Cardiac muscle cell (in vitro differentiated cells and primary cell): ENCODE measurements at regions not wholly inside any gene's neighbourhood (a gene's known extent, or its start where the extent isn't known, plus 50 kb on each side); places are given as distances from the start of the nearest gene placed in this dataset.
A peak's percentile ranks its signal among the peaks of the same experiment; 100 is the strongest.

Experiments used
- DNase-seq, 2 donors: peaks; one replicate each; pipeline versions ENCODE4 v3.0.0 to v3.0.0-alpha.2; 2010 to 2017; ENCODE audit warnings: low read depth in 1 of 2, low spot score in 1 of 2
- H3K27ac ChIP-seq: fragments of 200-600 bp; sonication (generic); 2 replicates; pipeline ENCODE4 v1.5.1; 2016
- H3K27me3 ChIP-seq: fragments of 200-600 bp; sonication (generic); 2 replicates; pipeline ENCODE4 v1.6.0; 2016; ENCODE audit warnings: control low read depth
- H3K36me3 ChIP-seq: fragments of 200-600 bp; sonication (generic); 2 replicates; pipeline ENCODE4 v1.5.1; 2016; ENCODE audit warnings: control low read depth
- H3K4me1 ChIP-seq: fragments of 200-600 bp; sonication (generic); 2 replicates; pipeline ENCODE4 v1.8.1; 2017; ENCODE audit warnings: low read depth, mild to moderate bottlenecking, mixed run types
- H3K4me3 ChIP-seq: fragments of 200-600 bp; sonication (generic); 2 replicates; pipeline ENCODE4 v1.5.1; 2016; ENCODE audit warnings: mild to moderate bottlenecking
- H3K9me3 ChIP-seq: fragments of 200-600 bp; sonication (generic); 2 replicates; pipeline ENCODE4 v1.5.1; 2017; ENCODE audit warnings: low read depth, mild to moderate bottlenecking, control low read depth
- TF ChIP-seq, protein P1 (sequence below): IDR thresholded peaks from 2 replicates; pipeline ENCODE4 v1.5.1; 2012; ENCODE audit warnings: low read depth, mild to moderate bottlenecking, low read length

DNA sequence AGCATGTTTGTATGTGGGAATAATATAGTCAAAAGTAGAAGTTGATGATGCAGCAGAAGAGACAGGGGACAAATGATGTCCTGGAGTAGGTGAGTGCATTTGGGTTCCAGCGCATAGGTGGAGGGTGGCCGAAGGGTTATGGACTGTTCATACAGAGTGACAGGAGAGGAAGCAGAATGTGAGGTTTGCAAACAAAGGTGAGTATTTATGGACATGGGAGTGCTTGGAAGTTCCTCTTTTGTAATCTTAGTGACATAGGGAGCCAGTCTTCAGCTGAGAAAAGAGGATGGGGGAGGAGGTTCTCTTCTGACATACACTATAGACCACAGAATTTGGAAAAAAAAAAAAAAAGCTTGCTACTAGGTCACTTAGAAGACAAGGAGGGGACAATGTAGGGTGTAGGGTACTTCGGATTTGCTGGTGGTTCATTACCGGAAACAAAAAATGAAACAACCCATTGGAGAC lies 331.6 kb downstream of the DLEU7 start:
- TF ChIP-seq, protein P1, sequence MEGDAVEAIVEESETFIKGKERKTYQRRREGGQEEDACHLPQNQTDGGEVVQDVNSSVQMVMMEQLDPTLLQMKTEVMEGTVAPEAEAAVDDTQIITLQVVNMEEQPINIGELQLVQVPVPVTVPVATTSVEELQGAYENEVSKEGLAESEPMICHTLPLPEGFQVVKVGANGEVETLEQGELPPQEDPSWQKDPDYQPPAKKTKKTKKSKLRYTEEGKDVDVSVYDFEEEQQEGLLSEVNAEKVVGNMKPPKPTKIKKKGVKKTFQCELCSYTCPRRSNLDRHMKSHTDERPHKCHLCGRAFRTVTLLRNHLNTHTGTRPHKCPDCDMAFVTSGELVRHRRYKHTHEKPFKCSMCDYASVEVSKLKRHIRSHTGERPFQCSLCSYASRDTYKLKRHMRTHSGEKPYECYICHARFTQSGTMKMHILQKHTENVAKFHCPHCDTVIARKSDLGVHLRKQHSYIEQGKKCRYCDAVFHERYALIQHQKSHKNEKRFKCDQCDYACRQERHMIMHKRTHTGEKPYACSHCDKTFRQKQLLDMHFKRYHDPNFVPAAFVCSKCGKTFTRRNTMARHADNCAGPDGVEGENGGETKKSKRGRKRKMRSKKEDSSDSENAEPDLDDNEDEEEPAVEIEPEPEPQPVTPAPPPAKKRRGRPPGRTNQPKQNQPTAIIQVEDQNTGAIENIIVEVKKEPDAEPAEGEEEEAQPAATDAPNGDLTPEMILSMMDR: no peak
- no peaks in the 10 kb centered on the region for H3K9me3 ChIP-seq
- DNase-seq: no peak
- H3K27ac ChIP-seq: no peak overlapping the region
- no peak overlapping the region for H3K4me3 ChIP-seq
- no peaks in the 10 kb centered on the region for H3K27me3 ChIP-seq
- peaks cover 9% of the 10 kb centered on the region for H3K4me1 ChIP-seq
- no peaks in the 10 kb centered on the region for H3K36me3 ChIP-seq

DNA sequence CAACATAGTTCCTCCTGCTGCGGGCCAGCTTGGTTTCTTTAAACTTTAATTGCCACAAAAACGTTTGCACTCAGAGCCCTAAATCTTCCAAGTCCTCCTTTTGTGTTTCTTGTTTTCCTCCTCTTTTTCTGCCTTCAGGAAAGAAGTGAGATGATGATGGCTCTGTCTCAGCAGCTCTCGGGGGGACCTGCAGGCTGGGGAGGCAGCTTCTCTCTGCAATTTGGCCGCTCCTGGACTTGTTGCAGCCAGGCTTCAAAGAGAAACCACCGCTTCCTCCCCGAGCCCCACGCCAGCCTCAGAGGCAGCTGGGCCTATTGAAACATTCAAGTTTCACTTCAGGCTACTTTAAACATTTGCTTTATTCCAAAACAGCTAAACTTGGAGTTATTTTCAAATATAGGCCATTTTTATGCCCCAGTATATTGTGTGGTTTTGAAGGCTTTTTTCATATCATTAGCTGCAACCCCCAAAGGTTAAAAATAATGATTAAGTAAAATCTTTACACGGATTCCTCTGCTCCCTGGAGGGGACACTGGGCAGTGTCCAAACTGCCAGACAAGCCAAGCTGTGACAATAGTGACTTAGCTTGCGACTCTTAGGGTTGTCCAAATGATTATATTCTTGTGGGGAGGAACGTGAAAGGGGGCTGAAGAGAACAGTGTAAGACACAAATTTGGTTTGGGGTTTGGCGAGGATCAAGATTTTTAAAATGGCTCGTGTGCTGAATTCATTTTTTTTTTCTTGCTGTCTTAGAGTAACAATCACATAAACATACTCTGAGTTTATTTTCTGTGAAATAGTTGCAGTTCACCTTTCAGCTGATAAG lies 330.8 kb downstream of the DLEU7 start:
- TF ChIP-seq, protein P1: no peak
- Histone ChIP-seq H3K4me1 (peaks cover 9% of the 10 kb centered on the region), H3K27me3 (no peaks in the 10 kb centered on the region), H3K4me3 (no peak overlapping the region), H3K9me3 (no peaks in the 10 kb centered on the region), H3K36me3 (no peaks in the 10 kb centered on the region), H3K27ac (no peak overlapping the region)
- DNase-seq: peak; percentile 17 to 70

DNA sequence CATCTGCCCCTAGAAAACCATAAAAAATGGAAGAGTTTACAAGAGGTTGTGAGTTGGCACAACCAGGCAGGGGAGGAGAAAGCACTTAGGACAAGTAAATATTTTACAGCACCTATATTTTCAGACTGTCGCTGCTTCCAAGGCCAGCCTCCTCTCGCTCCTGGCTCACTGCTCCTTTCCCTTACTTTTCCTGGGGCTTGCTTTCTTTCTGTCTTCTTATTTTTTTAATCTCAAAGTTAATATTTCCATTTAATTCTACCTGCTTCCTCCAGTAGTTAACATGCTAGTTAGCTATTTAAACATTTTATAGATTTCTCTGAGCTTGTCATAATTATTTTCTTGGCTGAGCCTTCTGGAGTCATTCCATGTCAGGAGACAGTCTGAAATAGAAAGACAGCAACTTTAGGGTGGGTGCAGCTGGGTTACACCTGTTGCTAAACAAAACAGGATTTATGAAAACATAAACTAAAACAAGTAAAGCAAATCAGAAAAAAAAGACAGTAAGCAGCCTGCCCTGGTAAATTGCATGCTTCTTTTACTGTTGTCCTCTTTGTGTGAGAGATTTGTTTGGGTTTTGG lies 330.1 kb downstream of the DLEU7 start:
- TF ChIP-seq, protein P1: no peak
- H3K4me3 ChIP-seq: no peak overlapping the region
- DNase-seq: no peak
- no peaks in the 10 kb centered on the region for H3K27me3 ChIP-seq
- no peaks in the 10 kb centered on the region for H3K9me3 ChIP-seq
- no peaks in the 10 kb centered on the region for H3K36me3 ChIP-seq
- H3K27ac ChIP-seq: no peak overlapping the region
- H3K4me1 ChIP-seq: peaks cover 9% of the 10 kb centered on the region

DNA sequence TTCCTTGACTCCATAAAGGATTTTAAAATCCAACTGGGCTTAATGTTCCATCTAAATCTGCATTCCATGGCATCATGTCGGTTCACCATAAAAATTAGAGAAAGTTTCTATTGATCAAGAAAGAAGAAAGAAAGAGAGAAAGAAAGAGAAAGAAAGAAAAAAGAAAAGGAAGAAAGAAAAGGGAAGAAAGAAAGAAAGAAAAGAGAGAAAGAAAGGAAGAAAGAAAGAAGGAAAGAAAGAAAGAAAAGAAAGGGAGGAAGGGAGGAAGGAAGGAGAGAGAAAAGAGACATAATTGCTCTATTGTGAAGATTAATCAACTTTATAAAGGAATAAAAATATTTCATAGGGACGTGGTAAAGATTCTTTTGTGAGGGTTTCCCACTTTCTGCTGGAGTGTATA lies 329.2 kb downstream of the DLEU7 start:
- H3K27ac ChIP-seq: no peak overlapping the region
- no peak overlapping the region for H3K4me3 ChIP-seq
- H3K27me3 ChIP-seq: no peaks in the 10 kb centered on the region
- TF ChIP-seq, protein P1: no peak
- H3K9me3 ChIP-seq: no peaks in the 10 kb centered on the region
- H3K36me3 ChIP-seq: no peaks in the 10 kb centered on the region
- no peak for DNase-seq
- peaks cover 9% of the 10 kb centered on the region for H3K4me1 ChIP-seq

DNA sequence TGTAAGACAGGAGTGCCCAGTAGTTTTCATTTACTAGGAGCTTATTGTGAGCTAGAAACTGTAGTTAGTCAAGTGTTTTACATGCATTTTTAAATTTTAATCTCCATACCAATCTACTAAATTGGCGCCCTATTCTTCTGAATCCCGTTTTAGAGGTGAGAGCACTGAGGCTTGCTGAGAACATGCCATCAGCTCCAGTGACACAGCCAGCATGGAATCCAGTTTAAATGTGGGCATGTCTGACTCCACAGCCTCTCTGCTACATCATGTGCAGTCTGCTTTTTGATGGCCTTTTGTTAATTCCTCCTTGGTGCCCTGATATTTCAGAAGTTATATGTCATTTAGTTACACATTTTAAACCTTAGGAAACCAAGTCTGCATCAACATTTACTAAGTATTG lies 325.4 kb downstream of the DLEU7 start:
- H3K9me3 ChIP-seq: no peaks in the 10 kb centered on the region
- H3K36me3 ChIP-seq: no peaks in the 10 kb centered on the region
- no peaks in the 10 kb centered on the region for H3K27me3 ChIP-seq
- DNase-seq: no peak
- no peak overlapping the region for H3K27ac ChIP-seq
- H3K4me1 ChIP-seq: peaks cover 9% of the 10 kb centered on the region
- no peak overlapping the region for H3K4me3 ChIP-seq
- TF ChIP-seq, protein P1: no peak
